ENCODE measurements at regions not wholly inside any gene's neighbourhood (a gene's known extent, or its start where the extent isn't known, plus 50 kb on each side); places are given as distances from the start of the nearest gene placed in this dataset.

DNA sequence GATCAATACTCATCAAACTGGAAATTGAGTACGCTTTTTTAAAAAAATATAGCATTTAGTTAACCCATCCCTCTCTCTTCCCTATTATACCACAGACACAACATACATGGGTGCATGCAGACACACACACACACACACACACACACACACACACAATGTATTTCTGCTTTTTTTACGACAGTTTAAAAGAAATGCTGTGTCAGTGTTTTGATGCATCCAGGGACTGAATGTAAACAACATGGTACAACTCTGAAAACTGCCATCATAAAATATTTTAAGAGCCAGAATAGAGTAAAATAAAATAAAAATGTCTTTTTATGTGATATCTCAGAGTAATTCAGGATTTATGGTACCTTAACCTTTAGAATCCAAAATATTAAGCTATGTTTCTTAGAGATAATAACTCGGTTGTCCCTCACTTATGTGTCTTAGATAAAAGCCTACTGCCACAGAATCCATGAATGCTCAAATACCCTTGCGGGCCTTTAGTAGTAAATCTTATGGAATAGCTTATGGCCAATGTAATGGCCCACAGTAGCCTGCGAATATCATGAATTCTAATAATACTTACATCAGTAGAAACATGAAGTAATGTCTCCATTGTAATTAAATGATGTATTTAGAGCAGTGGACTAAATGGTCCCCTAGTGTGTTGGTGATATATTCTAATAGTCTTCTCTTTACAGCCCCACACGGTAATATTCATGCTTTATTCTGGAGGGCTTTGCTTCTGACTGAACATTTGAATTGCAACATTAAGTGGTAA, 251.6 kb upstream of the FIGN start:
- TF ChIP-seq POLR2A (IDR thresholded peaks at IDR 0.05; ENCODE audit: borderline replicate concordance, extremely low read depth, insufficient read depth, insufficient read length) (no peak), CBX3 (IDR thresholded peaks at IDR 0.05; ENCODE audit: low read depth) (no peak), EZH2phosphoT487 (IDR thresholded peaks at IDR 0.05; ENCODE audit: borderline replicate concordance) (no peak), RAD21 (IDR thresholded peaks at IDR 0.05; ENCODE audit: low read depth) (no peak), ZNF274 (IDR thresholded peaks at IDR 0.05; ENCODE audit: low read depth, low read length) (no peak), EZH2 (IDR thresholded peaks at IDR 0.05) (no peak), SP1 (IDR thresholded peaks at IDR 0.05; ENCODE audit: low read depth) (no peak), YY1 (IDR thresholded peaks at IDR 0.05; ENCODE audit: extremely low read depth, insufficient replicate concordance, low read depth, low read length) (no peak), TCF7L2 (IDR thresholded peaks at IDR 0.05; ENCODE audit: borderline replicate concordance, extremely low read depth, insufficient read depth, insufficient read length) (no peak)
- TF ChIP-seq, protein P1, sequence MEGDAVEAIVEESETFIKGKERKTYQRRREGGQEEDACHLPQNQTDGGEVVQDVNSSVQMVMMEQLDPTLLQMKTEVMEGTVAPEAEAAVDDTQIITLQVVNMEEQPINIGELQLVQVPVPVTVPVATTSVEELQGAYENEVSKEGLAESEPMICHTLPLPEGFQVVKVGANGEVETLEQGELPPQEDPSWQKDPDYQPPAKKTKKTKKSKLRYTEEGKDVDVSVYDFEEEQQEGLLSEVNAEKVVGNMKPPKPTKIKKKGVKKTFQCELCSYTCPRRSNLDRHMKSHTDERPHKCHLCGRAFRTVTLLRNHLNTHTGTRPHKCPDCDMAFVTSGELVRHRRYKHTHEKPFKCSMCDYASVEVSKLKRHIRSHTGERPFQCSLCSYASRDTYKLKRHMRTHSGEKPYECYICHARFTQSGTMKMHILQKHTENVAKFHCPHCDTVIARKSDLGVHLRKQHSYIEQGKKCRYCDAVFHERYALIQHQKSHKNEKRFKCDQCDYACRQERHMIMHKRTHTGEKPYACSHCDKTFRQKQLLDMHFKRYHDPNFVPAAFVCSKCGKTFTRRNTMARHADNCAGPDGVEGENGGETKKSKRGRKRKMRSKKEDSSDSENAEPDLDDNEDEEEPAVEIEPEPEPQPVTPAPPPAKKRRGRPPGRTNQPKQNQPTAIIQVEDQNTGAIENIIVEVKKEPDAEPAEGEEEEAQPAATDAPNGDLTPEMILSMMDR (IDR thresholded peaks at IDR 0.05 in 2 of 3, conservative IDR thresholded peaks at IDR 0.05 in 1 of 3; ENCODE audit: borderline replicate concordance in 1 of 3, insufficient read depth in 1 of 3, low read depth in 2 of 3, low read length in 2 of 3), result no peak
